ENCODE measurements at regions not wholly inside any gene's neighbourhood (a gene's known extent, or its start where the extent isn't known, plus 50 kb on each side); places are given as distances from the start of the nearest gene placed in this dataset.
"Not testable (repeated sequence)": the region's sequence is repeated elsewhere in the genome, so short reads cannot be mapped to it uniquely, and the experiment has no call there.

DNA sequence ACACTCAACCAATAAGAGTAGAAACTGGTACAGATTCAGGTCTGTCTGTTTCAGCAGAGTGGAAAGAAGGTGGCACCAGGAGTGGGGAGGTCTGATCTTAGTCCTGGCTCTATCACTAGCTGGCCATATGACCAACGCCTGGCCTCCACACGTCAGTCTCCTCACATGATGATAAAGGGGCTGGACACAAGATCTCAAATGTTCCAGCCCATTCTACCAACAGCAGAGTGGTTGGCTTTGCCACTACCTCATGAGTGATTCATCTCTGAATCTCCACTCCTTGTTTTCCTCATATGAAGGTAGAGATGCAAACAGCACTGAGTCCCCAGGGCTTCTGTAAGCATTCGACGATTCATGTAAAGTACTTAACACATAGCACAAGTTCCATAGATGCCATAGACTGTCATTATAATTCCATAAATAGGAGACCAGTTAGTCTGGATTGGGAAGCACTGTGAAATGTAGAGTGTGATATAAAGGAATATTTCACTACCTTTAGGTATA lies 281.9 kb upstream of the ASIC2 start:
- DNase-seq = no peak

DNA sequence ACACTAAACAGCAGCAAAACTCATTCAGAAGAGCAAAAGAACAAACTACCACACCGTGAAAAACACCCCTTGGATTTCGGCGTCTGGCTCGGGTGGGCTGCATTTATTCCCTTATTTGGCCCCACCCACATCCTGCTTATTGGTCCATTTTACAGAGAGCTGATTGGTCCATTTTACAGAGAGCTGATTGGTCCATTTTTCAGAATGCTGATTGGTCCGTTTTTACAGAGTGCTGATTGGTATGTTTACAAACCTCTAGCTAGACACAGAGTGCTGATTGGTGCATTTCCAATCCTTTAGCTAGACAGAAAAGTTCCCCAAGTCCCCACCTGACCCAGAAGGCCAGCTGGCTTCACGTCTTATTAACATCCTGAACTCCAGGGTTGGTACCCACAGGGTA lies 286.6 kb upstream of the ASIC2 start:
- DNase-seq = not testable (repeated sequence)

DNA sequence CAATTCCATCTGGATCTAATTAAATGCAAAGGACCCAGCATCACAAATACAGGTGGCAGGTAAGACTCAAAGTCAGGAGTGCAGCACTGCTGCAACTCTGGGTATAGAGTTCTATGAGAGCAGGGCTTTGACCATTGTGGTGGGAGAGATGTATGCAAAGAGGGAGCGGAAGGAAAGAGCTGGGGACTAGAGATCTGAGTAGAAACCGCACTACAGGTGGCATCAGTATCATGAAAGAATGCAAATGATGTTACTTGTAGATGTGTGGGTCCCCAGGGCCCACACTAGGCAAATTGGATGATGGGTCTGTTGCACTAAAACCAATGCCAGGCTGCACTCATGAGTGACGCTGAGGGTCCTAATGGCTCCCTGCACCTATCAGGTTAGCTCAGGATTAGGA lies 287.1 kb upstream of the ASIC2 start:
- no peak for DNase-seq

DNA sequence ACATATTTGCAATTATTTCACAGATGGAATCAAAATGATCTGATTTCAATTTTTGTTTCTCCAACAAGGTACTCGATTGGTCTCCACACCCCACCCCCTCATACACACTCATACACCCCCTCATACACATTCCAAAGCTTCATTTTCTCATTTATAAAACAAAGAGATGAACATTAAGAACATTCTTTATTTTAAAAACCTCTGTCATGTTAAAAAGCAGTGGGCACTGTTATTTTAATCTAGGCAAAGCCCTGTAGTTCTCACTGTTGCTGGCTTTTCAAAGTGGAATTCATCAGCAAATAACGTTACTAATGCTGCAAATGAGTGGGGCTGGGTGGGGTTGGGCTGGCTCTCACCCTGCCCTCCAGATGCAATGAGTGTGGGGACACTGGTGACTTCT lies 289.6 kb upstream of the ASIC2 start:
- DNase-seq = no peak

DNA sequence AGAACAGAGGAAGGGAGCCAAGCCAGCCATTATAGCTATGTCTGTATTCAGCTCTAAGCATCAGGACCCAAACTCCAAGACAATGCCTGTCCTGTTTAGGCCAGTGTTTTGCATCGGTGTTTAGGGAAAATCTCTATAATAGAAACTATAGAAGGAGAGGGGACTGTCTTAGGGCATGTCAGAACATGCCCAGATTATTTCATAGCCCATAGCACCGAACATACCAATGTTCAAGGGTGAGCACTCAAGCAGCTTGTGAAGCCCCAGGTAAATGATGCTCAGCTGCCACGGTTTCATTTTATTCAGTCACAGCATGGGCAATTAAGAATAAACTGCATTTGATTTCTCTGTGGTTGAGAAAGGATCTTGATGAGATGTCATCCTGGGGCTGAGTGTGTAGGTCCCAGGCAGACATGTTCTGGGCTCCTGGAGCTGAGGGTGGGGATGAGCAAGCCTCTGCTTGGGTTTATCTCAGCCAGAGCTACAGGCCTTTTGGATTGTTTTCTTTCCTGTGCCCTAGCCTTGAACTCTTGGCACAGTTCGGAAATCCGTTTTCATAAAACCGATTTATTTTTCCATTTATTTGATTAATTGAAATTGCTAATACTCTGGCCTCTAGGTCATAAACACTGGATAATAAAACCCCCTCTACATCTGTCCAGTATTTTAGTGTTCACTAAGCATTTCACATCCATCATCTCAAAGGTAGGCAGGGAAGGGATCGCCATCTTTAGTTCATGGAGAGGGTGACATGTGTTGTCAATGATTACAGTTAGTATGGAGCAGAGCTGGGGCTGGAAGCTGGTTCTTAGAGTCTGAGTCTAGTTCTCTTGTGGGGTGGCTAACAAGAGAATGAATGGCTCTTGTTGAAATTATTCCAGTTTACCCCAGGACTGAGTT lies 290.7 kb upstream of the ASIC2 start:
- no peak for DNase-seq

DNA sequence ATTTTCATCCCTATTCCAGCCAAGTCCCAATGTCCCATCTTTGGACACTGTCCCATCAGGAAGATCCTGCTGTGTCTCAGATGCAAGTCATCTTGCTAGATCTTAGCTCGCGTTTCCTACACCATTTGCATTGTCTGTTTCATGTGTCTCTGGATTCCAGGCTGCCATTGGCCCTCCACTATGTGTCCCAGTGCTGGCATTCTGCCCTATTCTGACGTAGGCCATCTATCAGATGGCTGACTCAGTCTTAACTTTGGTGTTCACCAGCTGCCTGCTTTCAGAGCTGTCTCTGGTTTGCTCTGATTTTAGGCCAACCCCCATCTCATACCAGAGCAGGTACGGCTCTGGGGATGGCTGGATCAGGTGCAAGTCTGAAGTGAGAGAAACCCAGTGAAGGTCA lies 300.9 kb upstream of the ASIC2 start:
- no peak for DNase-seq

DNA sequence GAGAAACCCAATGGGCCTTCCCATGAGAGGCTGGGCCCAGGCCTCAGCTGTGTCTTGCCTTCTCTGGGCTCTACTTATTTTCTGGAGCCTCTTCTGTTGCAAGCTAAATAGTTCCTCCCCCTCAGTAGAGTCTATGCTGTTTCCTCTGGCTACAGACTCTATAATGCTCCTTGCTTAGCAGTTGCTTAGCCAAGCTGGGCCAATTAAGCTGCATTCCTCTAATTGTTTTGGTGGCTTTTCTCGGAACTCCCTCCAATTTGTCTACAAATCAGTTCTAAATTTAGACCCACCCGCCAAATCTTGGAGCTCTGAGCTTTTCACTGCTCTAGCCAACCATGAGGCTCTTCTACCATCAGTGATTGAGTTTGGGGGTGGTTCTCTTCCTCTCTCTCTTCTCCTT lies 302.7 kb upstream of the ASIC2 start:
- DNase-seq = no peak

DNA sequence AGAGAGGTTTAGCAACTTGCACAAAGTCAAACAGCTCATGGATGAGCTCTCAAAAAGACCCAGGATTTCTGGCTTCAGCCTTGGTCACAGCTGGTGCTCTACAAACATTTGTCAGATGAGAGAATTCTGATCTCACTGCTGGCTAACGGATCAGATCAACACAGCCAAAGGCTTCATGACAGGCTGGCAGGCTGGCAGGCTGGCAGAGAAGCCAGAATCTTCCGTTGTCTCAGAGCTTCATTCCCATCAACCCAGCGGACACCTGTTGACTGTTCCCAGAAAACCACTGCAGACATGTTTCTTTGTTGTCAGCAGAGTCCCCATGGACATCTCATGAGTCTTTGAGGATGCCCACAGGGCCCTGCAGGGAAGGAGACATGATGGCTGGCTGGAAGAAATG lies 303.8 kb upstream of the ASIC2 start:
- no peak for DNase-seq

DNA sequence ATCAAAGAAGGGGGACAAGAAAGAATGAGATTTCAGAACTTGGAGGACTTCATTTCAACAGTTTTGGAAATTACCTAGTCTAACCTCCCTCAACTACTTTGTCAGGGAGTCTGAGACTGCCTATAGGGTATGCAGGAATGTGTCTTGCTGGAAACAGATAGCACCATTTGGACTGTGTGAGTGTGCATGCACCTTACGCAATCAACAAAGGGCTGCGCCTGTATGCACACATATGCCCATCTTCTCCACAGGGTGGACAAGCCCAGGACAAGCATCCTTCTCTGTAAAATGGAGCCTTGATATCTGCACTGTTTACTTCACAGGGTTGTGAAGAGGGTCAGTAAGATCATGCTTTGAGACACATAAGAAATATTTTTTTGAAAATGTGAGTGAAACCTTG lies 305.7 kb upstream of the ASIC2 start:
- DNase-seq = no peak

DNA sequence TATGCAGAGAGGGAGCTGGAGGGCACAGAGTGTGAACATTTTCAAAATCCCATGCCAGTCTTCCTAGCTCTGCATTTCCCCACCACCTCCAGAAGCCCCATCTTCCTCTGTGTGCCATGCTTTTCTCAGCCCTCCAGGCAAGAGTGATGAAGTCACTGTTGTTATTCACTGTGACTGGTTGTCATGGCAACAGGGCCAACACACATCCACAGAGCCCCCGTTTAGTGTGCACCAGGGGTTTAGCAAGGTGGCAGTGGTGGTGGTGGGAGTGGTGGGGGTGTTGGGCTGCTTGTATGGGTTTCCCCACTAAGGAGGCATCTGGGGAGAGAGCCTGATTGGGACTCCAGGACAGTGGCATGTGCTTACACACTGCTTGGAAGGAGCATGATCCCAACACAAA lies 309.9 kb upstream of the ASIC2 start:
- no peak for DNase-seq

DNA sequence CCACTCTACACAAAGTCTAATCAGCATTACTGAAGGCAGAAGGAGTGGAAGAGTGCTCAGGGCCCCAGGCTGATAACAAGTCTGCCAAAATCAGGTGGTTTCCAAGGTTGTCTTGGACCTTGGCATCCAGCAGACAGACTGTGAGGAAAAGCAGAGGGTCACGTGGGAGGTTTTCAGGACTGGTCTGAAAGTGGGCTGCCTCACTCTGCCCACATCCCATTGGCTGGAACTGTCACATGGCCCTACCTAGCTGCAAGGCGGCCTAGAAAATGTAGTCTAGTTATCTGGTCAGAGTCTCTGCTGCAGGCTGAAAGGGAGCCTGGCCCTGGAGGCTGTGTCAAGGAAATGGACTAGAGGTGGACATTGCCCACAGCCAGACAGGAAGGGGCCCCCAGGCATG lies 310.7 kb upstream of the ASIC2 start:
- no peak for DNase-seq

DNA sequence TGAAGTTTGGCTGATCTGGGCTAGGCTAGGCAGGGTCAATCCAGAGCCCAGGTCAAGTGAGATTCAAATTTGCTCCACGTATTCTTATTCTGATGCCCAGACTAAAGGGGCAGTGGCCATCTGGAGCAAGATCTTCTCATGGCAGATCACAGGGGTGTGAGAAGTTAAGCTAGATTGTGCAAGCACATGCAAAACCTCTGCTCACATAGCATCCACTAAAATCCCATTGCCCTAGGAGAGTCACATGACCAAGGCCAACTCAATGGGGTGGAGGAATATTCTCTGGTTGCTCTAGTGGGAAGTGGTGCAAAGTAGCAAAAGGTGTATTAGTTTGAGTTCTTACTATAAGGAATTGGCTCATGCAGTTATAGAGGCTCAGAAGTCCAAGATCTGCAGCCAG lies 318.4 kb upstream of the ASIC2 start:
- no peak for DNase-seq

DNA sequence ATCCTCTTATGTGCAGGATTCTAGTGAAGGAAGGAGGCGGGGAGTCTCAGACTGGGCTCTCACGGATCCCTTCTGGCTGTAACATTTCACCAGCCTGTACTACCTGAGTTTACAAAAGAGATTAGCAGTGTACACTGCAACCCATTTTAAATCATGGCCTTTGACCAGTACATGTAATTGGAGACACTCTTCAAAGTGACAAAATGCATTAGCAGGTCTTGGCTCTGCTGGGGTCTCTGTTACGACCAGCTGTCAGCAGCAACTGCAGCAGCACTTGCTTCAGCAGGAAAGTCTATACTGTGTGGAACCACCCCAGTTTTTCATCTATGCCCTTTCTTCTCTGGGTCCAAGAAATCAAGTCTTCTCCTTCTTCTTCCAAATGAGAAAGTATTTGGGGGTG lies 322.8 kb upstream of the ASIC2 start:
- DNase-seq = no peak

DNA sequence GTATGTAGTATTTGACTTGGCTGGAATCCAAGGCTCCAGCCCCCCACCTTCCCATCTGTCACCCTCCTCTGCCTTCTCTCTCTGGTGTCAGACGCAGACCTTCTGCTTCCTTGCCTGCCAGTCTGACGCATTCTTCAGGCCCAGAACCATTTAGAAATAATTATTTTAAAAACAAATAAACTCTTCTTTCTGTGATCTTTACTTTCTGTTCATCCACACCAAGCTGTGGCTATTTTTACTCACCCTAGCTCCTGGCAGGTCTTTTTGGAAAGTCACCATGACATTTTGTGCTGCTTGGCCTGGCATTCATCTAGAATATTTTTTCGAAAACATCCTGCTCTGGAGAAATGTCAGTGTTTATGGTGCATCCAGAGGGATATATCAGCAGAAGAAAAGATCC lies 330.7 kb upstream of the ASIC2 start:
- no peak for DNase-seq

DNA sequence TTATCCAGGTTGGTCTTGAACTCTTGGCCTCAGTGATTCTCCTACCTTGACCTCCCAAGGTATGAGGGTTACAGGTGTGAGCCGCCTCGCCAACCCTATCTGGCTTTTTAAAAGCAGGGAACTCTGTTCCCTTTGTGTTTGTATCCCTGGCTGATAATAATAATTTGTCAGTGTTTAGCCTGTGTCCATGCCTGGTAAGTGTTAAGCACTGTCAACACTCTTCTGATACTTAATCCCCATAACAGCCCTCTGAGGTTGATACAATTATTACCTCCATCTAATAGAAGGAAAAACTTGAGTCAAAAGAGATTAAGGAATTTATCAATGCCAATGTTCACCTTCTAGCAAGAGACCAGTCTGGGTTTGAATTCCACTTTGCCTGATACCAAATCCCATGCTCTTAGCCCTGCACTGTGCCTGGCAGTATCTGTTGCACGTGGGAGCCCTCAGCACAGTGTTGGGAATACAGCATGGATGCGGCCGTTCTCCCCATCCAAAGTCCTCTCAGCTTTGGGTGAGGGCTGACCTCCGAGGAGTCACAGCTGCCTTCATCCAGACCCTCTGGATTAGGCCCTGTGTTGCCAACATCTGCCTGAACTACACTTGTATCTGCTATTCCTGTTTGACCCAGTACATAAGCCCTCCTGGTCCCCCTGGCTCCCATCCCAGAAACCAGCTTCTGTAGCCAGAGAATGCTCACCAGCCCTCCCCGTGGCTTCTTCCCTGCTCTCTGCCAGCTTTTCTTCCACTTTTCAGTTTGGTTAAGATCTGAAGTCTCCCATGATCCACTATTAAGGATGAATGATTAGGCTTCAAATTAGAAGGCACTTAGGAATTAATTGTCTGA lies 335.6 kb upstream of the ASIC2 start:
- DNase-seq = no peak

DNA sequence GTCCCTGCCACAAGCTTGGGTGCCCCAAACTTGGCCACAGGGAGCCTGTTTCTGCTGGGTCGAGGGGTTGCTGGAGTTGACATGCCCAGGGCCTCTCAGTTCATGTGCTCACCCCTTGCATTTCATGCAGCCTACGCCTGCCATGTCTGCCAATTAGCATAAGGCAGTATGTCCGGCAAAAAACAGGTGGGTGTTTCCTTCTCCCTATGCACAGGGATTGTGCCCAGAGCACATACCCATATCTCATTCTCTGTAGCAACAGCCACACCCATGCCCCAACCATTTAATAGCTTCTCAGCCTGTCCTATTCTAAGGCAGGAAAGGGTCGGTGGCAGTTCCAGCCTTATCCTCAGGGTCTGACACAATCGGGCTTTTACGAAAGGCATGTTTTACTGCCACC lies 340.4 kb upstream of the ASIC2 start:
- no peak for DNase-seq

DNA sequence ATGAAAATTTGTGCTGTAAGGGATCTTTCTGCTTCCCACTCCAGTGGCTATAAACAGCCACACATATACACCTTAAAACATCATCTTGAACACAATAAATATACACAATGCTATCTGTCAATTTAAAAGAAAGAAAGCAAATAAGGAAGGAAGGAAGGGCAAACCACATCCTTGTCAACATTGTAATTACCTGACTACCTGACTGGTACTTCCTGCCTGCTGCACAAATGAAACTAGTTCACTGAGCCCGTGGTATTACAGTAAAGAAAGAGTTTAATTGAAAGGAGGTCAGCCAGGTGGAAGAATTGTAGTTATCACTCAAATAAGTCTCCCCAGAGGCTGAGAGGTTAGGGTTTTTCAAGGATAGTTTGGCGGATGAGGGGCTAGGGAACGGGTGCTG lies 344.4 kb upstream of the ASIC2 start:
- no peak for DNase-seq

DNA sequence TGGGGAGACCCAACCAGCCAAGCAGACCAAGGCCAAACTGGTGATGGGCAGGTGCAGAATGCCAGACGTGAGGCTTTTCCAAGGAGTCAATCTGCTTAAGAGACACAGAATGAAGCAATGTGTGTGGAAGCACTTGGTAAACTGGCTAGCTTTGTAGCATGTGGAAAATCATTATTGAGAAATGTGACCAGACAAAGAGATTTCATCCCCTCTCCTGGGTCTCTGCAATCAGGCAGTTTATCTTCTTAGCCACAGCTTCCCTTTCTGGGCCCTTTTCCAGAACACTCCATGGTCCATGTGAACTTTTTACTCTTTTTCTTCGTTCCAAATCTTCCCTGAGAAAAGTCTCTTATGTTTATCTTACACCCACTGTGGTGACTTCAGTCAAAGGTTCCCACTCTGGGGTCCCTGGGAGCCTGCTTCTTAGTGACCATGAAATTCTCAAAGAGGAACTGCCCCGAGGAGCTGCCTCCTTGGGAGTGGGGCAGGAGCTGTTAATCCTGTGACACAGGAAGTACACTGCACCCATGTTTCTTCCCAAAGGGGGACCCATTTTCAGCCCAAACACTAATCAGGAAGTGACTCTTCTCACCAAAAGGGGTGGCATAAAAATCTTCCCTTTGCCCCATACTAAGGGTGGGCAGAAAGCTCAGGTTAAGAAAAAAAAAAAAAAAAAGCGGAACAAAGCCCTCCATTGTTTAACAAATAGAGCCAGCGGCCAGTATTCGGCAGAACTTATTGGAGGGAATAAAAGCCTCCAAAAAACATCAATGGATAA lies 346.2 kb upstream of the ASIC2 start:
- no peak for DNase-seq

DNA sequence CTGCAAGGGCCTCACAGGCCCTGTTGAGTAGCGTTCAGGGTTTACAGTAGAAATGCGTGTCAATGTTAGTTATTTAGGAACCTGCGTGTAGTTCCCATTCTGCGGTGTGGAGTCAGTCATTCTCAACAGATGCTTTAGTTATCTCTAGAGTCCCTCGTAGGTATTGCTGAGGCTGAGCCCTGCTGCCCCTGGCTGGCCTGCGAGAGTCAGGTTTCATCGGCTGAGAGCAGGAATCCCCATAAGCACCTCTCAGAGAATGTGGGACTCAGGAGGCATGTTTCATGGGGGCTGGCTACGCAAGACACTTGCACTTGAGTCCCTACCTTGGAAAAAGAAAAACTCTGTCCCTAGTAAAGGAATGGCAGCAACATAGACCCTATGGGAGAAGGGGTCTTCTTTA lies 347.5 kb upstream of the ASIC2 start:
- no peak for DNase-seq

DNA sequence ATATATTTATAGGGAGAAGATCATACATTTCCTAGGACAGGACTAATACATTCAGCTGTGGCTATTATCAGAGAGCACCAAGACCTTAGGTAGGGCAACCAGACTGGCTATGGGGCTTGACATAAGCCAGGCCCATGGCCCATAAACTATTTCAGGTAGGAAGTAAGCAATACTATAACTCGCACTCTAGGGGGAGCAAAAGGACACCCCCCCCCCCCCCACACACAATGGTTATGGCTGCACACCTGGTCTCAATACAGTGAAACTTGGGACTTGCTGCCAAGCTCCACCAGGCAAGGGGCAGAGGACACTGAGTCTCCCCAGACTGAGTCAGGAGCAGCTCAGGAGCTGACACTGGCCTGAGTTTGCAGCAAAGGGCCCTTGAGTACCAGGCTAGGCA lies 348.9 kb upstream of the ASIC2 start:
- no peak for DNase-seq

DNA sequence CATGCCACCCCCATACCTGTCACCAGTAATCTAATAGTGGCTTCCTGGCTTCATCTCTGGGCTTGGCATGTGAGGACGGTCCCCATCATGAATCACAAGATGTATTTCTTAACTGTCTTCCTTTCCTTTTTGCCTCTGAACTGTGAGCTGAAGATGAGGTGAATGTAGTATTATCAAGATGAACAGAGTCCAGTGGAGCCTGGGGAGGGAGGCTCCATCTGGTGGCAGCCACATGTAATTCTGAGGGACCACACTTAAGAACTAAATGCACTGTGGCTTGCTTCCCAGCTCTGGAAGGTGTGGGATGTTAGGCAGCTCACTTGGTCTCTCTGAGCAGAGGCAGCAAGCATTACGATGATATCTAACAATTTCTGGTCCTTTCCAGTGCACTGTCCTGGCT lies 354.9 kb upstream of the ASIC2 start:
- no peak for DNase-seq

DNA sequence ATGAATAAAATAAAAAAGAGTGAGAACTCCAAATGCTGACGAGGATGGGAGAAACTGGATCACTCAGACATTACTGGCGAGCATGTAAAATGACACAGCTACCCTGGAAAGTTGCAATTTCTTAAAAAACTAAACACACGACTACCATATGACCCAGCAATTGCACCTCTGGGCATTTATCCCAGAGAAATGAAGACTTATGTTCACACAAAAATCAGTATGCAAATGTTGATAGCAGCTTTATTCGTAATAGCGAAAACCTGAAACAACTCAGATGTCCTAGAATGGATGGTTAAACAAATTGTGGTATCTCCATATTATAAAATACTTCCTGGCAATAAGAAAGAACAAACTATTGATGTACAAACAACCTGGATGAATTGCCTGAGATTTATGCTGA lies 357.2 kb upstream of the ASIC2 start:
- DNase-seq = no peak

DNA sequence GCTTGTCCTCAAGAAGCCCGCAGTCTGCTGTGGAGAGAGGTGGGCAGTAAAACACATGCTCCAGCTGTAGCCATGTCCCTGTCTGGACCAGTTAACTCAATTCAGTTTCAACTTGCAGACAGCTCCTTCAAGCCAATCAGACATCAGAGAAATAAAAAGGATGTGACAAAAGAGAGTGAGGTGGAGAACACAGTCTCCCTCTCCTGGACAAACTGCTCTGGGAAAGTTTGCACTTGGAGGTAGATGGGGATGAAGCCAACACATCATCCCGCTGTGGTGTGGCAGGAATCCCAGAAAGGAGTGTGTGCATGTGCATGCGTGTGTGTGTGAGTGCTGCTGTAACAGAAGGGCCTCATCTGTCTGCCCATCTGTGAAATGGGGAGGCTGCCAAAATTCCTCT lies 358.6 kb upstream of the ASIC2 start:
- no peak for DNase-seq
